DND-41 (cell line): ENCODE measurements at regions not wholly inside any gene's neighbourhood (a gene's known extent, or its start where the extent isn't known, plus 50 kb on each side); places are given as distances from the start of the nearest gene placed in this dataset.

ENCODE experiments used
- CTCF ChIP-seq: IDR thresholded peaks from 2 replicates; pipeline ENCODE4 v1.5.1; 2012; ENCODE audit warnings: borderline replicate concordance, low read length, moderate library complexity, mild to moderate bottlenecking; ENCODE audit not compliant: poor library complexity, severe bottlenecking; ENCODE audit errors: extremely low read depth
- EZH2 ChIP-seq: IDR thresholded peaks from 3 replicates; pipeline ENCODE4 v1.6.1; 2012; ENCODE audit warnings: borderline replicate concordance, low read depth, mild to moderate bottlenecking, moderate library complexity, low read length, inconsistent platforms; ENCODE audit not compliant: severe bottlenecking

GRCh38 chr18:67694787-67695186 is 178.3 kb upstream of the DSEL start:
- TF ChIP-seq CTCF (no peak), EZH2 (no peak)
